Spleen (tissue), 11 donors: ENCODE measurements at regions not wholly inside any gene's neighbourhood (a gene's known extent, or its start where the extent isn't known, plus 50 kb on each side); places are given as distances from the start of the nearest gene placed in this dataset.

Experiments
- DNase-seq: peaks from one replicate; pipeline ENCODE4 v3.0.0-alpha.2; 2020
- H3K27ac ChIP-seq, 8 donors: fragments of 200-600 bp; sonication (generic) in 7 of 8; 1 replicate in 4 of 8; 2 replicates in 4 of 8; pipeline versions ENCODE4 v1.5.0 to v1.8.0; 2016 to 2021; ENCODE audit warnings: inconsistent platforms in 4 of 8, mild to moderate bottlenecking in 4 of 8, moderate library complexity in 1 of 8
- H3K27me3 ChIP-seq, 7 donors: fragments of 200-600 bp; sonication (generic) in 6 of 7; replicated peaks in 1 of 7; 1 replicate in 4 of 7; 2 replicates in 3 of 7; pipeline versions ENCODE4 v1.5.0 to v1.8.0; 2016 to 2021; ENCODE audit warnings: inconsistent platforms in 3 of 7, mild to moderate bottlenecking in 1 of 7
- H3K36me3 ChIP-seq, 6 donors: fragments of 200-600 bp; sonication (generic) in 5 of 6; 1 replicate in 4 of 6; 2 replicates in 2 of 6; pipeline versions ENCODE4 v1.5.0 to v1.8.0; 2016 to 2021; ENCODE audit warnings: inconsistent platforms in 2 of 6
- H3K4me1 ChIP-seq, 6 donors: fragments of 200-600 bp; sonication (generic) in 5 of 6; 1 replicate in 3 of 6; 2 replicates in 3 of 6; pipeline versions ENCODE4 v1.5.0 to v1.8.0; 2016 to 2021; ENCODE audit warnings: inconsistent platforms in 3 of 6
- H3K4me3 ChIP-seq, 8 donors: fragments of 200-600 bp; sonication (generic) in 7 of 8; 1 replicate in 4 of 8; 2 replicates in 4 of 8; pipeline versions ENCODE4 v1.5.0 to v1.8.0; 2016 to 2021; ENCODE audit warnings: inconsistent platforms in 4 of 8, mild to moderate bottlenecking in 4 of 8, moderate library complexity in 2 of 8
- H3K9me3 ChIP-seq, 8 donors: fragments of 200-600 bp; sonication (generic) in 7 of 8; 1 replicate in 4 of 8; 2 replicates in 4 of 8; pipeline versions ENCODE4 v1.5.0 to v1.8.0; 2016 to 2021; ENCODE audit warnings: inconsistent platforms in 4 of 8
- POLR2A ChIP-seq, 3 donors: fragments of 450-650 bp; IDR thresholded peaks; one replicate each; pipeline ENCODE4 v1.5.1; 2017; ENCODE audit warnings: antibody characterized with exemption in 3 of 3, mild to moderate bottlenecking in 1 of 3
- POLR2AphosphoS5 ChIP-seq, 3 donors: sonication (generic); formaldehyde crosslinking; IDR thresholded peaks; one replicate each; pipeline ENCODE4 v1.5.1; 2017; ENCODE audit warnings: antibody characterized with exemption in 3 of 3
- WGBS, 5 donors: extraction: QIAGEN DNeasy Blood & Tissue Kit in 3 of 5; methylation state at CpG; one replicate each; pipeline versions ENCODE4 v1.1.5 to v1.1.7; 2013 to 2018; 5-methylcytosine and 5-hydroxymethylcytosine counted together
- intact Hi-C: fragments of 100-400 bp; cut with DNase I; formaldehyde crosslinking; loops from one replicate; pipeline ENCODE4 v1.15.0; 2023; ENCODE audit warnings: low total_unique reads
- TF ChIP-seq, protein P1 (sequence below), 11 experiments: fragments of 200-600 bp in 7 of 11; fragments of 450-650 bp in 4 of 11; sonication (generic) in 4 of 11; IDR thresholded peaks in 8 of 11; conservative IDR thresholded peaks in 3 of 11; 1 replicate in 7 of 11; 2 replicates in 4 of 11; pipeline versions ENCODE4 v1.4.0 to v1.8.0; 2016 to 2021; ENCODE audit warnings: antibody characterized with exemption in 11 of 11, inconsistent platforms in 4 of 11, mild to moderate bottlenecking in 1 of 11
- donor health status: healthy with polysubstance abuse.
- donor health status: DM: no; HTN: no; CAD: no; lungs with moderate emphysema.
- donor health status: DM: no; HTN: no; CAD: no.
- donor health status: Bipolar disorder and iron deficiency.
- donor health status: healthy.
- donor health status: DM: no; HTN: no; CAD: no.
- donor health status: DM: yes; HTN: yes; CAD: no.

DNA sequence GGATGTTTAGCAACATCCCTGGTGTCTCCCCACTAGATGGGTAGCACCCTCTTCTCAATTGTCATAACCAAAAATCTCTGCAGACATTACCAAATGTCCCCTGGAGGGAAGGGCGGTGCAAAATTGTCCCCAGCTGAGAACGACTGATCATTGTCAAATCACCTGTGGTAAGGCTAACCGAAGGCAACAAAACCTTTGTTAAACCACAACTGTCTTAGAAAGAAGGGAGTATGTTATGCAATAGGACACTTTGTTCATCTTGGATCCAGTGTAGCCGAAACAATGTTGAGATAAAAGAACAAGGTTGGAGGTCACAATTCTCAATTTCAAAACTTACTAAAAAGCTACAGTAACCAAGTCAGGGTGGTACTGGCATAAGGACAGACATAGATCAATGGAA is 50.3 kb upstream of the ST3GAL5 start:
- DNase-seq: no peak
- Histone ChIP-seq H3K27ac (peak overlapping the region in 7 of 8 donors; percentile 6 to 86 (median 30)), H3K27me3 (no peaks in the 10 kb centered on the region), H3K4me1 (peaks cover 6 to 35% (median 26%) of the 10 kb centered on the region in 6 donors), H3K4me3 (no peak overlapping the region), H3K36me3 (no peaks in the 10 kb centered on the region), H3K9me3 (peaks cover 6 to 32% (median 26%) of the 10 kb centered on the region in 8 donors)
- WGBS, 5 donors: 51 to 83% (median 65%) methylated on average over 4 of the region's 4 CpGs
- no peak for TF ChIP-seq POLR2AphosphoS5 (IDR thresholded peaks at IDR 0.05)
- no peak for TF ChIP-seq POLR2A (IDR thresholded peaks at IDR 0.05)
- TF ChIP-seq, protein P1, sequence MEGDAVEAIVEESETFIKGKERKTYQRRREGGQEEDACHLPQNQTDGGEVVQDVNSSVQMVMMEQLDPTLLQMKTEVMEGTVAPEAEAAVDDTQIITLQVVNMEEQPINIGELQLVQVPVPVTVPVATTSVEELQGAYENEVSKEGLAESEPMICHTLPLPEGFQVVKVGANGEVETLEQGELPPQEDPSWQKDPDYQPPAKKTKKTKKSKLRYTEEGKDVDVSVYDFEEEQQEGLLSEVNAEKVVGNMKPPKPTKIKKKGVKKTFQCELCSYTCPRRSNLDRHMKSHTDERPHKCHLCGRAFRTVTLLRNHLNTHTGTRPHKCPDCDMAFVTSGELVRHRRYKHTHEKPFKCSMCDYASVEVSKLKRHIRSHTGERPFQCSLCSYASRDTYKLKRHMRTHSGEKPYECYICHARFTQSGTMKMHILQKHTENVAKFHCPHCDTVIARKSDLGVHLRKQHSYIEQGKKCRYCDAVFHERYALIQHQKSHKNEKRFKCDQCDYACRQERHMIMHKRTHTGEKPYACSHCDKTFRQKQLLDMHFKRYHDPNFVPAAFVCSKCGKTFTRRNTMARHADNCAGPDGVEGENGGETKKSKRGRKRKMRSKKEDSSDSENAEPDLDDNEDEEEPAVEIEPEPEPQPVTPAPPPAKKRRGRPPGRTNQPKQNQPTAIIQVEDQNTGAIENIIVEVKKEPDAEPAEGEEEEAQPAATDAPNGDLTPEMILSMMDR (IDR thresholded peaks at IDR 0.05 in 8 of 11, conservative IDR thresholded peaks at IDR 0.05 in 3 of 11): no peak
- intact Hi-C loops: no loop called here
